ENCODE measurements at regions not wholly inside any gene's neighbourhood (a gene's known extent, or its start where the extent isn't known, plus 50 kb on each side); places are given as distances from the start of the nearest gene placed in this dataset.

GRCh38 chr5:159405611-159406031 lies 75.3 kb upstream of the IL12B start:
- no peak for TF ChIP-seq CTCF (IDR thresholded peaks at IDR 0.05; ENCODE audit: poor library complexity)
- no peak for TF ChIP-seq EZH2 (IDR thresholded peaks at IDR 0.05; ENCODE audit: borderline replicate concordance)

Data from hepatocyte (in vitro differentiated cells).